ENCODE measurements at regions not wholly inside any gene's neighbourhood (a gene's known extent, or its start where the extent isn't known, plus 50 kb on each side); places are given as distances from the start of the nearest gene placed in this dataset.

DNA sequence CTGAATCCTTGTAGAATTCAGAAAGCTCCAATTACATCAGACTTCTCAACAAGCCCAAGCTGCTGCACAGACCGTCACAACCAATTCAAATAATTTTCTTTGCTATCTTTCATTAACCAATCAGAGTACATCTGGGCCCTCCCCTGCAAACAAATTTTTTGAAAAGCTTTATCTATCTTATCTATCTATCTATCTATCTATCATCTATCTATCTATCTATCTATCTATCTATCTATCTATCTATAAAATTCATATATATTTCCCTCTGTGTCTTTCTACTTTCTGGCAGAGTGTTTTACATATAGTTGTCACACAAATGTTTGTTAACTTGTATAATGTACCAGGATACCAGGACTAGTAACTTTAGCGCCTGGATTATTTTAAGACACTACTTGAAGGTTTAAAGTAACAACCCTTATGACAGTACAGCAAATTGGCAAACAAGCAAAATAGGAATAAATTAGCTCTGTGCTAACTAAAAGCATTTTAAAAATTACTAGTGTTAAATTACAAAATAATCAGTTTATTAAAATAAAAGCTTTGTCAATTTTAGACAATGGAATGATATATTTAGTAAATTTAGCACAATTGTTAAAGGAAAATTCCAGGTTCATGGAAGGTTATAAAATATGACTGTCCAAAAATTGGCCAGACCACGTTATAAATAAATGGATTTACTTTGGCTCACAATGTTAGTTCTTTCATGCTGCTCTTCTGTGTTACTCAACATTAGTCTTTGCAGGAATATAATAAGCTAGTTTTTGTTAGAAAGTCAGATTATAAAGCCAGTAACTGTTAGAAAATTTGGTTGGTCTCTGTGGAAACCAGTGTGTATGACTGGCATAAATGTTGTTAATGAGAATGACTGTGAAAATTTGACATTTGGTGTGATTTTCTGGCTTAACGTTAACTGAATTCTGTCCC lies 138.6 kb downstream of the SUCNR1 start:
- TF ChIP-seq SP4 (IDR thresholded peaks at IDR 0.05; ENCODE audit: low read length) (no peak), TBP (IDR thresholded peaks at IDR 0.05; ENCODE audit: low read depth, low read length) (no peak), POLR2A (IDR thresholded peaks at IDR 0.05; ENCODE audit: control extremely low read depth in 1 of 2, low read depth in 2 of 2, low read length in 2 of 2) (no peak), EZH2 (IDR thresholded peaks at IDR 0.05; ENCODE audit: low read depth, low read length, severe bottlenecking) (no peak)
- TF ChIP-seq, protein P1, sequence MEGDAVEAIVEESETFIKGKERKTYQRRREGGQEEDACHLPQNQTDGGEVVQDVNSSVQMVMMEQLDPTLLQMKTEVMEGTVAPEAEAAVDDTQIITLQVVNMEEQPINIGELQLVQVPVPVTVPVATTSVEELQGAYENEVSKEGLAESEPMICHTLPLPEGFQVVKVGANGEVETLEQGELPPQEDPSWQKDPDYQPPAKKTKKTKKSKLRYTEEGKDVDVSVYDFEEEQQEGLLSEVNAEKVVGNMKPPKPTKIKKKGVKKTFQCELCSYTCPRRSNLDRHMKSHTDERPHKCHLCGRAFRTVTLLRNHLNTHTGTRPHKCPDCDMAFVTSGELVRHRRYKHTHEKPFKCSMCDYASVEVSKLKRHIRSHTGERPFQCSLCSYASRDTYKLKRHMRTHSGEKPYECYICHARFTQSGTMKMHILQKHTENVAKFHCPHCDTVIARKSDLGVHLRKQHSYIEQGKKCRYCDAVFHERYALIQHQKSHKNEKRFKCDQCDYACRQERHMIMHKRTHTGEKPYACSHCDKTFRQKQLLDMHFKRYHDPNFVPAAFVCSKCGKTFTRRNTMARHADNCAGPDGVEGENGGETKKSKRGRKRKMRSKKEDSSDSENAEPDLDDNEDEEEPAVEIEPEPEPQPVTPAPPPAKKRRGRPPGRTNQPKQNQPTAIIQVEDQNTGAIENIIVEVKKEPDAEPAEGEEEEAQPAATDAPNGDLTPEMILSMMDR (IDR thresholded peaks at IDR 0.05; ENCODE audit: control extremely low read depth in 1 of 3, insufficient read depth in 1 of 3, low read depth in 1 of 3, low read length in 3 of 3): no peak
